GM12878 (cell line): ENCODE measurements at regions not wholly inside any gene's neighbourhood (a gene's known extent, or its start where the extent isn't known, plus 50 kb on each side); places are given as distances from the start of the nearest gene placed in this dataset.

Experiments used
- NR2C1 ChIP-seq: fragments of 450-650 bp; IDR thresholded peaks from 2 replicates; pipeline ENCODE4 v1.6.1; 2017; ENCODE audit warnings: antibody characterized with exemption, mild to moderate bottlenecking, moderate library complexity
- ZZZ3 ChIP-seq: IDR thresholded peaks from 2 replicates; pipeline ENCODE4 v1.6.1; 2011; ENCODE audit warnings: low read depth; ENCODE audit not compliant: control insufficient read depth, insufficient read length
- TF ChIP-seq, protein P1 (sequence below), 3 experiments: IDR thresholded peaks in 2 of 3; conservative IDR thresholded peaks in 1 of 3; 2 replicates each; pipeline ENCODE4 v1.5.1; 2011; ENCODE audit warnings: low read depth in 3 of 3, low read length in 3 of 3, mild to moderate bottlenecking in 3 of 3, control low read depth in 2 of 3, moderate library complexity in 2 of 3, inconsistent platforms in 1 of 3, mixed read lengths in 1 of 3; ENCODE audit not compliant: control insufficient read depth in 2 of 3, insufficient read depth in 1 of 3; ENCODE audit errors: extremely low read depth in 1 of 3

DNA sequence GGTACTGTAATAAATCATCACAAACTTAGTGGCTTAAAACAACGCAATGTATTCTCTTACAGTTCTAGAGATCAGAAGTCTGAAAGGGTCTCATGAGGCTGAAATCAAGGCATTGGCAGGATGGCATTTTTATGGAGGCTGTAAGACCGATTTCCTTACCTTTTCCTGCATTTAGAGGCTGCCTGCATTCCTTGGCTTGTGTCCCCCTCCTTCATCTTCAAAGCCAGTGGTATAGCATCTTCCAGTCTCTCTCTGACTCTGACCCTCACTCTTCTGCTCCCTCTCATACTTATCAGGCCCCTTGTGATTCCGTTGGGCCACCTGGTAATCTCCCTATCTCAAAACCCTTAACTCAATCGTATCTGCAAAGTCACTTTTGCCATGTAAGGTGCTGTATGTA, 258.2 kb upstream of the JADE1 start:
- TF ChIP-seq NR2C1 (no peak), ZZZ3 (no peak)
- TF ChIP-seq, protein P1, sequence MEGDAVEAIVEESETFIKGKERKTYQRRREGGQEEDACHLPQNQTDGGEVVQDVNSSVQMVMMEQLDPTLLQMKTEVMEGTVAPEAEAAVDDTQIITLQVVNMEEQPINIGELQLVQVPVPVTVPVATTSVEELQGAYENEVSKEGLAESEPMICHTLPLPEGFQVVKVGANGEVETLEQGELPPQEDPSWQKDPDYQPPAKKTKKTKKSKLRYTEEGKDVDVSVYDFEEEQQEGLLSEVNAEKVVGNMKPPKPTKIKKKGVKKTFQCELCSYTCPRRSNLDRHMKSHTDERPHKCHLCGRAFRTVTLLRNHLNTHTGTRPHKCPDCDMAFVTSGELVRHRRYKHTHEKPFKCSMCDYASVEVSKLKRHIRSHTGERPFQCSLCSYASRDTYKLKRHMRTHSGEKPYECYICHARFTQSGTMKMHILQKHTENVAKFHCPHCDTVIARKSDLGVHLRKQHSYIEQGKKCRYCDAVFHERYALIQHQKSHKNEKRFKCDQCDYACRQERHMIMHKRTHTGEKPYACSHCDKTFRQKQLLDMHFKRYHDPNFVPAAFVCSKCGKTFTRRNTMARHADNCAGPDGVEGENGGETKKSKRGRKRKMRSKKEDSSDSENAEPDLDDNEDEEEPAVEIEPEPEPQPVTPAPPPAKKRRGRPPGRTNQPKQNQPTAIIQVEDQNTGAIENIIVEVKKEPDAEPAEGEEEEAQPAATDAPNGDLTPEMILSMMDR (IDR thresholded peaks at IDR 0.05 in 2 of 3, conservative IDR thresholded peaks at IDR 0.05 in 1 of 3; ENCODE audit: control insufficient read depth in 2 of 3, extremely low read depth in 1 of 3, insufficient read depth in 1 of 3, low read depth in 3 of 3, low read length in 3 of 3): no peak
